ENCODE measurements at regions not wholly inside any gene's neighbourhood (a gene's known extent, or its start where the extent isn't known, plus 50 kb on each side); places are given as distances from the start of the nearest gene placed in this dataset.

DNA sequence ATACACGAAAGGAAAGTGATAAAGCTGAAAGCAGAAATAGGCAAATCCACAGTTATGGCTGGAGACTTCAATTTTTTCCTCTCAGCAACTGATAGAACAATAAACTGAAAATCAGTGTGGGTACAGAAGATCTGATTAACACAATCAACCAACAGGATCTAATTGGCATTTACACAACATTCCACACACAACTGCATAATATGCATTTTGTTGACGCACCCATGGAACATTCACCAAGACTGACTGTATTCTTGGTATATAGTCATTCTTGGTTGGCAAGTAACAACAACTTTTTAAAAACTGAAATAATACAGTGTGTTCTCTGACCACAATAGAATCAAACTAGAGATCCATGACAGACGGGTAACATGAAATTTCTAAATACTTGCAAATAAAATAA lies 218.7 kb upstream of the S1PR3 start:
- TF ChIP-seq, protein P1, sequence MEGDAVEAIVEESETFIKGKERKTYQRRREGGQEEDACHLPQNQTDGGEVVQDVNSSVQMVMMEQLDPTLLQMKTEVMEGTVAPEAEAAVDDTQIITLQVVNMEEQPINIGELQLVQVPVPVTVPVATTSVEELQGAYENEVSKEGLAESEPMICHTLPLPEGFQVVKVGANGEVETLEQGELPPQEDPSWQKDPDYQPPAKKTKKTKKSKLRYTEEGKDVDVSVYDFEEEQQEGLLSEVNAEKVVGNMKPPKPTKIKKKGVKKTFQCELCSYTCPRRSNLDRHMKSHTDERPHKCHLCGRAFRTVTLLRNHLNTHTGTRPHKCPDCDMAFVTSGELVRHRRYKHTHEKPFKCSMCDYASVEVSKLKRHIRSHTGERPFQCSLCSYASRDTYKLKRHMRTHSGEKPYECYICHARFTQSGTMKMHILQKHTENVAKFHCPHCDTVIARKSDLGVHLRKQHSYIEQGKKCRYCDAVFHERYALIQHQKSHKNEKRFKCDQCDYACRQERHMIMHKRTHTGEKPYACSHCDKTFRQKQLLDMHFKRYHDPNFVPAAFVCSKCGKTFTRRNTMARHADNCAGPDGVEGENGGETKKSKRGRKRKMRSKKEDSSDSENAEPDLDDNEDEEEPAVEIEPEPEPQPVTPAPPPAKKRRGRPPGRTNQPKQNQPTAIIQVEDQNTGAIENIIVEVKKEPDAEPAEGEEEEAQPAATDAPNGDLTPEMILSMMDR (IDR thresholded peaks at IDR 0.05; ENCODE audit: low read depth, low read length, missing input control) = no peak
- TF ChIP-seq EGR1 (IDR thresholded peaks at IDR 0.05; ENCODE audit: low read depth in 2 of 2) (no peak), RAD21 (IDR thresholded peaks at IDR 0.05) (no peak), TAF1 (conservative IDR thresholded peaks at IDR 0.05) (no peak), SP1 (IDR thresholded peaks at IDR 0.05) (no peak)
- TF ChIP-seq, protein P2, sequence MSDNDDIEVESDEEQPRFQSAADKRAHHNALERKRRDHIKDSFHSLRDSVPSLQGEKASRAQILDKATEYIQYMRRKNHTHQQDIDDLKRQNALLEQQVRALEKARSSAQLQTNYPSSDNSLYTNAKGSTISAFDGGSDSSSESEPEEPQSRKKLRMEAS (IDR thresholded peaks at IDR 0.05) = no peak
- TF ChIP-seq, protein P3, sequence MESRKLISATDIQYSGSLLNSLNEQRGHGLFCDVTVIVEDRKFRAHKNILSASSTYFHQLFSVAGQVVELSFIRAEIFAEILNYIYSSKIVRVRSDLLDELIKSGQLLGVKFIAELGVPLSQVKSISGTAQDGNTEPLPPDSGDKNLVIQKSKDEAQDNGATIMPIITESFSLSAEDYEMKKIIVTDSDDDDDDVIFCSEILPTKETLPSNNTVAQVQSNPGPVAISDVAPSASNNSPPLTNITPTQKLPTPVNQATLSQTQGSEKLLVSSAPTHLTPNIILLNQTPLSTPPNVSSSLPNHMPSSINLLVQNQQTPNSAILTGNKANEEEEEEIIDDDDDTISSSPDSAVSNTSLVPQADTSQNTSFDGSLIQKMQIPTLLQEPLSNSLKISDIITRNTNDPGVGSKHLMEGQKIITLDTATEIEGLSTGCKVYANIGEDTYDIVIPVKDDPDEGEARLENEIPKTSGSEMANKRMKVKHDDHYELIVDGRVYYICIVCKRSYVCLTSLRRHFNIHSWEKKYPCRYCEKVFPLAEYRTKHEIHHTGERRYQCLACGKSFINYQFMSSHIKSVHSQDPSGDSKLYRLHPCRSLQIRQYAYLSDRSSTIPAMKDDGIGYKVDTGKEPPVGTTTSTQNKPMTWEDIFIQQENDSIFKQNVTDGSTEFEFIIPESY (IDR thresholded peaks at IDR 0.05) = no peak

All from liver (tissue), 3 donors.